HepG2 (cell line): ENCODE measurements at regions not wholly inside any gene's neighbourhood (a gene's known extent, or its start where the extent isn't known, plus 50 kb on each side); places are given as distances from the start of the nearest gene placed in this dataset.

Experiments used
- ATM ChIP-seq: fragments of 450-650 bp; IDR thresholded peaks from 2 replicates; pipeline ENCODE4 v1.7.1; 2017; ENCODE audit warnings: mild to moderate bottlenecking, borderline replicate concordance
- BCL6 ChIP-seq: IDR thresholded peaks from 2 replicates; pipeline ENCODE4 v1.6.1; 2016; ENCODE audit warnings: missing genetic modification reagents, missing compliant biosample characterization
- DNMT3B ChIP-seq: conservative IDR thresholded peaks from 2 replicates; pipeline ENCODE4 v1.6.1; 2016; ENCODE audit warnings: missing biosample characterization, control low read depth
- EED ChIP-seq: sonication (generic); formaldehyde crosslinking; IDR thresholded peaks from 2 replicates; pipeline ENCODE4 v1.5.0; 2020; ENCODE audit warnings: mild to moderate bottlenecking, missing genetic modification reagents
- FOXO1 ChIP-seq: sonication (generic); formaldehyde crosslinking; IDR thresholded peaks from 2 replicates; pipeline ENCODE4 v1.4.0; 2020; ENCODE audit warnings: missing genetic modification reagents
- GABPB1 ChIP-seq: IDR thresholded peaks from 2 replicates; pipeline ENCODE4 v1.6.1; 2016; ENCODE audit warnings: mild to moderate bottlenecking, missing genetic modification reagents, moderate library complexity, missing compliant biosample characterization
- KLF12 ChIP-seq: sonication (generic); formaldehyde crosslinking; IDR thresholded peaks from 2 replicates; pipeline ENCODE4 v1.4.0; 2020; ENCODE audit warnings: missing genetic modification reagents, borderline replicate concordance
- MTF2 ChIP-seq: sonication (generic); formaldehyde crosslinking; IDR thresholded peaks from 2 replicates; pipeline ENCODE4 v1.5.0; 2020; ENCODE audit warnings: missing genetic modification reagents, borderline replicate concordance
- NAIF1 ChIP-seq: sonication (generic); formaldehyde crosslinking; IDR thresholded peaks from 2 replicates; pipeline ENCODE4 v1.5.0; 2020; ENCODE audit warnings: mild to moderate bottlenecking, missing genetic modification reagents, borderline replicate concordance
- PHF5A ChIP-seq: IDR thresholded peaks from one replicate; pipeline ENCODE4 v1.6.1; 2018; ENCODE audit warnings: low read depth, missing genetic modification reagents; ENCODE audit not compliant: unreplicated experiment
- PRMT3 ChIP-seq: sonication (generic); formaldehyde crosslinking; IDR thresholded peaks from 2 replicates; pipeline ENCODE4 v1.8.1; 2022; ENCODE audit warnings: low read depth, mild to moderate bottlenecking, moderate library complexity, missing genetic modification reagents, borderline replicate concordance
- TGIF2 ChIP-seq: IDR thresholded peaks from 2 replicates; pipeline ENCODE4 v1.6.1; 2016; ENCODE audit warnings: control low read depth, missing compliant biosample characterization
- XBP1 ChIP-seq: sonication (generic); formaldehyde crosslinking; IDR thresholded peaks from 2 replicates; pipeline ENCODE4 v1.5.0; 2020; ENCODE audit warnings: missing genetic modification reagents
- ZFAT ChIP-seq: sonication (generic); formaldehyde crosslinking; conservative IDR thresholded peaks from 2 replicates; pipeline ENCODE4 v1.8.1; 2023; ENCODE audit warnings: missing genetic modification reagents, inconsistent platforms
- ZFP1 ChIP-seq: IDR thresholded peaks from 2 replicates; pipeline ENCODE4 v1.6.1; 2016
- ZMYM3 ChIP-seq: sonication (generic); formaldehyde crosslinking; IDR thresholded peaks from 2 replicates; pipeline ENCODE4 v1.5.1; 2020; ENCODE audit warnings: mild to moderate bottlenecking, missing genetic modification reagents
- ZNF264 ChIP-seq: sonication (generic); formaldehyde crosslinking; IDR thresholded peaks from 2 replicates; pipeline ENCODE4 v1.4.0; 2020; ENCODE audit warnings: missing genetic modification reagents
- ZNF431 ChIP-seq: sonication (generic); formaldehyde crosslinking; IDR thresholded peaks from 2 replicates; pipeline ENCODE4 v1.9.0; 2022; ENCODE audit warnings: missing genetic modification reagents, low read depth, mild to moderate bottlenecking, borderline replicate concordance
- ZNF547 ChIP-seq: sonication (generic); formaldehyde crosslinking; IDR thresholded peaks from 2 replicates; pipeline ENCODE4 v1.5.1; 2020; ENCODE audit warnings: mild to moderate bottlenecking, missing genetic modification reagents
- ZNF572 ChIP-seq: sonication (generic); formaldehyde crosslinking; IDR thresholded peaks from 2 replicates; pipeline ENCODE4 v1.5.1; 2020; ENCODE audit warnings: mild to moderate bottlenecking, missing genetic modification reagents
- ZNF644 ChIP-seq: IDR thresholded peaks from 2 replicates; pipeline ENCODE4 v1.6.1; 2016; ENCODE audit warnings: low read depth
- ZNF713 ChIP-seq: sonication (generic); formaldehyde crosslinking; IDR thresholded peaks from 2 replicates; pipeline ENCODE4 v1.4.0; 2020; ENCODE audit warnings: mild to moderate bottlenecking, missing genetic modification reagents
- ZSCAN20 ChIP-seq: sonication (generic); formaldehyde crosslinking; IDR thresholded peaks from 2 replicates; pipeline ENCODE4 v1.4.0; 2020; ENCODE audit warnings: missing genetic modification reagents, mild to moderate bottlenecking, borderline replicate concordance
- TF ChIP-seq, protein P1 (sequence below): sonication (generic); IDR thresholded peaks from 2 replicates; pipeline ENCODE4 v1.6.1; 2016; ENCODE audit warnings: low read depth, borderline replicate concordance
- TF ChIP-seq, protein P2 (sequence below): sonication (generic); formaldehyde crosslinking; IDR thresholded peaks from 2 replicates; pipeline ENCODE4 v1.8.0; 2022; ENCODE audit warnings: mild to moderate bottlenecking, missing genetic modification reagents
- TF ChIP-seq, protein P3 (sequence below): sonication (generic); formaldehyde crosslinking; IDR thresholded peaks from 2 replicates; pipeline ENCODE4 v1.4.0; 2020; ENCODE audit warnings: mild to moderate bottlenecking, low read depth, missing genetic modification reagents
- TF ChIP-seq, protein P4 (sequence below): sonication (generic); formaldehyde crosslinking; IDR thresholded peaks from 2 replicates; pipeline ENCODE4 v1.4.0; 2020; ENCODE audit warnings: mild to moderate bottlenecking, missing genetic modification reagents
- TF ChIP-seq, protein P5 (sequence below): sonication (generic); formaldehyde crosslinking; IDR thresholded peaks from 2 replicates; pipeline ENCODE4 v1.5.0; 2020; ENCODE audit warnings: missing genetic modification reagents
- TF ChIP-seq, protein P6 (sequence below): sonication (generic); formaldehyde crosslinking; IDR thresholded peaks from 2 replicates; pipeline ENCODE4 v1.5.0; 2020; ENCODE audit warnings: mild to moderate bottlenecking, low read depth, missing genetic modification reagents, borderline replicate concordance

DNA sequence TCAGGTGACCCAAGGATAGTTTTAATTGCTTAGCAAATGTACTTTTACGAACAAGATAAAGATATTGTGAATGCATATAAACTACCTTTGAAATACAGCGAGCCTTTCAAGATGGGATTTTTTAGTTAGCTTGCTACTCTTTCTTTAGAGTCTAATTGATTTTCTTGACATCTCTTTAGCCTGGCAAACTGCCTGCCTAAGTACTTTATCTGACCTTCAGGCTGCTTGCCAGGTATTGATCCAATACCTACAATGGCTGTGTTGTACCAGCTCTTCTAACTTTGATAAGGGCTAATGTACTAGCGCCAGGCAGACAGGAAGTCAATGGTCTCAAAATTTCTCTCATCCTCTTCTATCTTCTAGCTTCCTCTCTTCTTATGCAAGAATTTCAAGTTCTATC lies 414.4 kb upstream of the ACVR2A start (continued):
- TF ChIP-seq ZNF264 (CRISPR knock-in tag) = no peak
- TF ChIP-seq ZFAT (CRISPR knock-in tag) = no peak
- TF ChIP-seq ZSCAN20 = no peak
- TF ChIP-seq FOXO1 (CRISPR knock-in tag) = 0 out of 2 replicates have a peak, but pooled peaks have one; percentile 36
- no peak for TF ChIP-seq PRMT3
- TF ChIP-seq, protein P1, sequence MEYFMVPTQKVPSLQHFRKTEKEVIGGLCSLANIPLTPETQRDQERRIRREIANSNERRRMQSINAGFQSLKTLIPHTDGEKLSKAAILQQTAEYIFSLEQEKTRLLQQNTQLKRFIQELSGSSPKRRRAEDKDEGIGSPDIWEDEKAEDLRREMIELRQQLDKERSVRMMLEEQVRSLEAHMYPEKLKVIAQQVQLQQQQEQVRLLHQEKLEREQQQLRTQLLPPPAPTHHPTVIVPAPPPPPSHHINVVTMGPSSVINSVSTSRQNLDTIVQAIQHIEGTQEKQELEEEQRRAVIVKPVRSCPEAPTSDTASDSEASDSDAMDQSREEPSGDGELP = no peak
- TF ChIP-seq BCL6 (CRISPR knock-in tag) = peak; percentile 65
- TF ChIP-seq, protein P2, sequence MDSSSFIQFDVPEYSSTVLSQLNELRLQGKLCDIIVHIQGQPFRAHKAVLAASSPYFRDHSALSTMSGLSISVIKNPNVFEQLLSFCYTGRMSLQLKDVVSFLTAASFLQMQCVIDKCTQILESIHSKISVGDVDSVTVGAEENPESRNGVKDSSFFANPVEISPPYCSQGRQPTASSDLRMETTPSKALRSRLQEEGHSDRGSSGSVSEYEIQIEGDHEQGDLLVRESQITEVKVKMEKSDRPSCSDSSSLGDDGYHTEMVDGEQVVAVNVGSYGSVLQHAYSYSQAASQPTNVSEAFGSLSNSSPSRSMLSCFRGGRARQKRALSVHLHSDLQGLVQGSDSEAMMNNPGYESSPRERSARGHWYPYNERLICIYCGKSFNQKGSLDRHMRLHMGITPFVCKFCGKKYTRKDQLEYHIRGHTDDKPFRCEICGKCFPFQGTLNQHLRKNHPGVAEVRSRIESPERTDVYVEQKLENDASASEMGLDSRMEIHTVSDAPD = no peak
- TF ChIP-seq, protein P3, sequence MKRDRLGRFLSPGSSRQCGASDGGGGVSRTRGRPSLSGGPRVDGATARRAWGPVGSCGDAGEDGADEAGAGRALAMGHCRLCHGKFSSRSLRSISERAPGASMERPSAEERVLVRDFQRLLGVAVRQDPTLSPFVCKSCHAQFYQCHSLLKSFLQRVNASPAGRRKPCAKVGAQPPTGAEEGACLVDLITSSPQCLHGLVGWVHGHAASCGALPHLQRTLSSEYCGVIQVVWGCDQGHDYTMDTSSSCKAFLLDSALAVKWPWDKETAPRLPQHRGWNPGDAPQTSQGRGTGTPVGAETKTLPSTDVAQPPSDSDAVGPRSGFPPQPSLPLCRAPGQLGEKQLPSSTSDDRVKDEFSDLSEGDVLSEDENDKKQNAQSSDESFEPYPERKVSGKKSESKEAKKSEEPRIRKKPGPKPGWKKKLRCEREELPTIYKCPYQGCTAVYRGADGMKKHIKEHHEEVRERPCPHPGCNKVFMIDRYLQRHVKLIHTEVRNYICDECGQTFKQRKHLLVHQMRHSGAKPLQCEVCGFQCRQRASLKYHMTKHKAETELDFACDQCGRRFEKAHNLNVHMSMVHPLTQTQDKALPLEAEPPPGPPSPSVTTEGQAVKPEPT (CRISPR knock-in tag) = no peak
- TF ChIP-seq MTF2 (CRISPR knock-in tag) = no peak
- no peak for TF ChIP-seq XBP1 (CRISPR knock-in tag)
- no peak for TF ChIP-seq DNMT3B (CRISPR knock-in tag)
- TF ChIP-seq ATM = no peak
- no peak for TF ChIP-seq ZNF431 (CRISPR knock-in tag)
- peak; percentile 55; the same call in 1 of the 2 replicates for TF ChIP-seq ZFP1
- peak; percentile 67 for TF ChIP-seq ZNF644 (CRISPR knock-in tag)
- no peak for TF ChIP-seq ZNF572 (CRISPR knock-in tag)
- TF ChIP-seq ZNF547 = no peak
- TF ChIP-seq EED (CRISPR knock-in tag) = no peak
- TF ChIP-seq, protein P4, sequence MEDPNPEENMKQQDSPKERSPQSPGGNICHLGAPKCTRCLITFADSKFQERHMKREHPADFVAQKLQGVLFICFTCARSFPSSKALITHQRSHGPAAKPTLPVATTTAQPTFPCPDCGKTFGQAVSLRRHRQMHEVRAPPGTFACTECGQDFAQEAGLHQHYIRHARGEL (CRISPR knock-in tag) = no peak
- no peak for TF ChIP-seq ZMYM3 (CRISPR knock-in tag)
- no peak for TF ChIP-seq ZNF713
- TF ChIP-seq TGIF2 (CRISPR knock-in tag) = no peak
- TF ChIP-seq, protein P5, sequence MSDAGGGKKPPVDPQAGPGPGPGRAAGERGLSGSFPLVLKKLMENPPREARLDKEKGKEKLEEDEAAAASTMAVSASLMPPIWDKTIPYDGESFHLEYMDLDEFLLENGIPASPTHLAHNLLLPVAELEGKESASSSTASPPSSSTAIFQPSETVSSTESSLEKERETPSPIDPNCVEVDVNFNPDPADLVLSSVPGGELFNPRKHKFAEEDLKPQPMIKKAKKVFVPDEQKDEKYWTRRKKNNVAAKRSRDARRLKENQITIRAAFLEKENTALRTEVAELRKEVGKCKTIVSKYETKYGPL (CRISPR knock-in tag) = no peak
- TF ChIP-seq, protein P6, sequence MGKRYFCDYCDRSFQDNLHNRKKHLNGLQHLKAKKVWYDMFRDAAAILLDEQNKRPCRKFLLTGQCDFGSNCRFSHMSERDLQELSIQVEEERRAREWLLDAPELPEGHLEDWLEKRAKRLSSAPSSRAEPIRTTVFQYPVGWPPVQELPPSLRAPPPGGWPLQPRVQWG (CRISPR knock-in tag) = no peak
- no peak for TF ChIP-seq NAIF1 (CRISPR knock-in tag)
- TF ChIP-seq KLF12 = no peak
- no peak for TF ChIP-seq PHF5A (CRISPR knock-in tag)
- TF ChIP-seq GABPB1 = peak; percentile 35; the same call in 1 of the 2 replicates
